ENCODE measurements at regions not wholly inside any gene's neighbourhood (a gene's known extent, or its start where the extent isn't known, plus 50 kb on each side); places are given as distances from the start of the nearest gene placed in this dataset.
"Not testable (repeated sequence)": the region's sequence is repeated elsewhere in the genome, so short reads cannot be mapped to it uniquely, and the experiment has no call there.

DNA sequence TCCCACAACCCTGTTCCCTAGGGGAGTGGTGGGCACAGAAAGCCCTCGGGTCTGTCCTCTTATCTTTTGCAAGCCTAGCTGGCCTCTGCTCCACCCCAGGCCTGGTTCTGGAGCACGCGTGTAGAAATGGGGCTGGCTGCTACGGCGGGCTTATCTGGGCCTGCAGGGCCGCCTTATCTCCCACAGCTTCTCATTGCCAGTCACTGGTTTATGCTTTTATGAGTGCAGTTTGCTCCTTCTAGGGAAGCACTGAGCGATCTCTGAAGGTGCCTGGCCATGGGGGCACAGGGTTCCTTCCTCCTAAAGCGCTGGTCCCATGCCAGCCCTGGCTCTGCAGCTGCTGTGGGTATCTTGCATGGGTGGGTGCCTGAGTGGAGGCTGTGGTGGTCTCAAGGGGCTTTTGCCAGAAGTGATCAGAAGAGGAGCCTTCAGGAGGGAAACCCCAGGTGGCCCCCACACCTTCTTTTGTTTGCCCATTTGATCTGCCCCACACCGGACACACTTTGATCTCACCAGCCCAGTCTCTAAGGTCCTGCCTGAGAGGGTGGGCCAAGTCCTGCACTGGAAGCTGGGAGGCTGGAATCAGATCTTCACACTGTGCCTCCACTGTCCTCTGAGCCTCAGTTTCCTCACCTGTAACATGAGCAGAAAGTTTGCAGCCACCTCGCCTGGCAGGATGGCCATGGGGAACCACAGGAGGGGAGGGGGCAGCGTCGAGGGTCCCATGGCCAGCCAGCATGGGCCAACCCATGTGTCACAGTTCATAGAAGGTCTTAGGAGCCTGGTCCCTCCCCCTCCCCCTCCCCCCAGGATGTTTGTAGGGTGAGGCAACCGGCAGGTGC lies 86.6 kb upstream of the FGF3 start:
- no peak for DNase-seq

- DNase-seq = no peak
These were observed 87.3 kb upstream of the FGF3 start for GRCh38 chr11:69906453-69906907.

GRCh38 chr11:69907611-69908010 lies 88.4 kb upstream of the FGF3 start:
- no peak for DNase-seq

DNA sequence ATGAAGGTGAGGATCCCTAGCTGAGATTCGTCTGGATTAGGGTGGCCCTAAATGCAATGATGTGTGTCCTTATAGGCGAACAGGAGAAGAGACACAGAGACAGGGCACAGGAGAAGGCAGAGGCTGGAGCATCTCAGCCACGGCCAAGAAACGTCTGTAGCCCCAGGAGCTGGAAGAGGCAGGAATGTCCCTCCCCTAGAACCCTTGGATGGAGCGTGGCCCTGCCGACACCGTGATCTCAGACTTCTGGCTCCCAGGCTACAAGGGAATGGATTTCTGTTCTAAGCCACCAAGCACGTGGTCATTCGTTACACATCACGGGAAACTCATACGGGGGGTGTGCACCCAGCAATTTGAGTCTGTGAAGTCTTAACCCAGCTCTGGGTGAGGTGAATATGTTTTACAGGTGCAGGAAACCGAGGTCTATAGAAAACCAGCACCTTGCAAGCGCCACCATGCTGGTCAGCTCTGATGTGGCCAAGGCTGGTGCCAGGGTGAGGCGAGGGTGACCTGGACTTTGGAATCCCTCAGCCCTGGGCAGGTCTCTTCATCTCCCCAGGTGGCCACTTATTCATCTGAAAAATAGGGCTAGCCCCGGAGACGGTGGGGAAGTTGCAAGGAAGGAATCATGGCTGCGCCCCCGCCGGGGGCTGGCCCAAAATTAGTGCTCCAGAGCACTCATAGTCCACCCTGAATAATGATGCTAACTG lies 89.5 kb upstream of the FGF3 start:
- DNase-seq = no peak

GRCh38 chr11:69909561-69910518 lies 90.6 kb upstream of the FGF3 start:
- DNase-seq = peak in 1 of 2 experiments; percentile 31

GRCh38 chr11:69910519-69911309 lies 91.5 kb upstream of the FGF3 start:
- no peak for DNase-seq

DNA sequence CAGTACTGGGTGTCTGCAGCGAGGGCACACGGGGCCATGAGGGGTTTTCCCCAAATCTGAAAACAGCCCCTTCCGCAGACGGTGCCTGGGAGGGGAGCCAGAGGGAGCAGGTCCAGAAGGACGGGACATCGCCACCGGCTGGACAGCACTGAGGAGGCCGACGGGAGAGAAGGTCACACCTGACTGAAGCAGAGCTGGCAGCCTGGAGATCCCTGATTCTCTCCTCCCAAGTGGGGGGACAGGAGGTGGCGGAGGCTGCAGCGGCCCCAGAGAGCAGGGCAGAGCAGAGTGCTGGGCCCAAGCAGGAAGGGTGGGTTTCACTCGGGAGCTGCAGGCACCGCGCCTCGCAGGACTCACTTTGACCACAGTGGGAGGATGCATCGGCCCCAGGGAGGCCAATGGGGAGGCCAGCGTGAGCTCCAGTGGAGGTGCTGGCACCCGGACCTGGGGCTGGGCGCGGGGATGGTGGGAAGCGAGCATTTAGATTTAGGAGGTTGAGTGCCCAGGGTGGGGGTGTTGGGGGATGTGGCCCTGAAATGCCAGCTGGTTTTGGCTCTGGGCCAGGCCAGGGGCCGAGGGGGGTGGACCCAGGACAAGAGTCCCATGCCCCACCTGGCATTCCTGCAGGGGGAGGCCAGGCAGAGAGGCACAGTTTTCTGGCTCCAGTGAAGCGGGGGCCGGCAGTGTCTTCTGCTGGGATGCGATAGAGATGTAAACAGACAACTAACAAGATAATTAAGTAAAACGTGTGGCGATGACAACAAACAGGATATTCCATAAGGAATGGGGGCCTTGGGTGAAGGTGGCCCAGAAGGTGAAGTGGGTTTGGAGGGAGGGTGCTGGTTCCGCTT lies 92.3 kb upstream of the FGF3 start:
- peak in 1 of 2 experiments; percentile 12 for DNase-seq

- peak in 1 of 2 experiments; percentile 10 for DNase-seq
These were observed 93.1 kb upstream of the FGF3 start for GRCh38 chr11:69912161-69912910.

- DNase-seq = peak in 1 of 2 experiments; percentile 42
These were observed 93.8 kb upstream of the FGF3 start for GRCh38 chr11:69912911-69913451.

DNA sequence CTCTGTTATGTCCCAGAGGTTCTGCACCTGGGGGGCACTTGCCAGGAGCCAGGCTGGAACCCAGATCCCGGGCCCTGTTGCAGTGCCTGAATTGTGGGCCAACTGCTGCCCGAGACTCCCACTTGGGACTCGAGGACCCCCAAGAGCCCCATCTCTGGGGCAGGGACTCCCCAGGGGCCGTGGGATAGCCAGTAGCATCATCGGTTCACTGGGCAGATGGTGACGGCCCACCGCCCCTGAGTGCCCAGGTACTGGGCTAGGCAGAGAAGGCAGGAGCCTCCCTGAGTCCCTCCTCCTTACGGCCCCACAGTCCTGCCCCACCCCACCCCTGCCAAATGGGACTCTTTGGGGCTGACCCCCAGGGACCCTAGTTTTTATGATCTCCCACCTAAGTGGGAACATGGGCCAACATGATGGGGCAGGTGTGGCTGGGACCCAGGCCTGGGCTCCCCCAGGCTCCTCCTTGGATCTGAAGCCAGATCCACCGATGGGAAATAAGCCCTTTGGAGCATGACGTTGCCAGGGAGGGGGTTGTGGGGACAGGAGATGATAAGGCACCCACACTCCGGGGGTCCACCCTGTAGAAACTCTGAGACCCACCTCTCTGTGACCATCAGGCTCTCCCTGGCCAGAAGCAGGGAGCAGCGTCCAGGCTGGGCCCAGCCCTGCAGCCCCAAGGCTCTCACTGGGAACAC lies 94.5 kb upstream of the FGF3 start:
- no peak for DNase-seq

- DNase-seq = no peak
These were observed 95.3 kb upstream of the FGF3 start for GRCh38 chr11:69914286-69915150.

GRCh38 chr11:69915151-69915500 lies 95.9 kb upstream of the FGF3 start:
- DNase-seq = no peak

DNA sequence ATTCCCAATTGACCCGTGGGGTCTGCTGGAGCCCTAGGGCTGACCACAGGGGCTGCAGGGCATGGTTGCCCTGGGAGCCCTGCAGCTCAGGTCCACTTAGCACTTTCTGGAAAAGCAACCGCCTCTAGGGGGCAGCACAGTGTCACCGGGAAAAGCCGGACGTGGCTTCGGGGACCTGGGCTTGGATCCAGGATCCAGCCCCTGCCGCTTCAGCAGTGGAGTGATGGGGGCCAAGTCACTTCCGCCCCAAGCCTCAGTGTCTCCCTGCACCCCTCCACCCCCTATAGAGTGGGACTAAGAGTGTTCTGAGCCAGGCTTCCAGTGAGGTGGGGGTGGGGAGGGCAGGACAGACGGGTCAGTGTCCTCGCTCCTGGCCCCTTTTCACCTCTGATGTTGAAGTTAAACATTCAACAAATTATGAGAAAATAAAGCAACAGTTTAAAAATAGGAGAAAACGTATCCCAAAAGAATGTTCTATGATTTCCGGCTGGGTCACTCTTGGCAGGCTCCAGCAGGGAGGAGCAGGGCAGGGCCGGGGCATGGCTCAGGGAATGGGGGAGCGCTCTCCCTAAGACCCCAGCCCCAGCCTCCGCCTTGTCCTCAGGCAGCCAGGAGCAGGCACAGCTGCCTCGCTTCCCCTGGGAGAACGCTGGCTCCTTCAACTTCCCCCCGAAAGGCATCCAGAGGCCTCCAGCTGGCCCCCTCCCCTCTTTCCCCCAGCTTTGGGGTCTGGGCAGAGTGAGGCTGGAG lies 96.5 kb upstream of the FGF3 start:
- peak; percentile 75 for DNase-seq

DNA sequence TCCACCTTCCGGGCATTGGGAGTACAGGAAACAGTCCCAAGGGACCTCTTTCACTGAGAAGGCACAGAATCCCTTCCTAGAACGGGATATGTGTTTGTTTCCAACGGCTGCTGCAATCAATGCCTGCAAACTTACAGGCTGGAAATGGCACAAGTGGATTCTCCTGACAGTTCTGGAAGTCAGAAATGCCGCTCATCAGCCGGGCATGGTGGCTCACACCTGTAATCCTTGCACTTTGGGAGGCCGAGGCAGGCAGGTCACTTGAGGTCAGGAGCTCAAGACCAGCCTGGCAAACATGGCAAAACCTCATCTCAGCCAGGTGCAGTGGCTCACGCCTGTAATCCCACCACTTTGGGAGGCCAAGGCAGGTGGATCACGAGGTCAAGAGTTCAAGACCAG lies 97.0 kb upstream of the FGF3 start:
- not testable (repeated sequence) for DNase-seq

GRCh38 chr11:69916806-69917387 lies 97.7 kb upstream of the FGF3 start:
- DNase-seq = no peak

GRCh38 chr11:69917529-69917928 lies 98.3 kb upstream of the FGF3 start:
- no peak for DNase-seq

- DNase-seq = no peak
These were observed 99.2 kb upstream of the FGF3 start for GRCh38 chr11:69918231-69918937.
